Activated CD4-positive, alpha-beta T cell treated with anti-CD3 and anti-CD28 coated beads, Interleukin-2, amount 50 U/mL, for 48 hours (primary cell): ENCODE measurements at regions not wholly inside any gene's neighbourhood (a gene's known extent, or its start where the extent isn't known, plus 50 kb on each side); places are given as distances from the start of the nearest gene placed in this dataset.
A peak's percentile ranks its signal among the peaks of the same experiment; 100 is the strongest.

Experiments
- DNase-seq, 2 experiments: peaks; one replicate each; pipeline ENCODE4 v3.0.0-alpha.2; 2020

- no peak for DNase-seq
Measured at GRCh38 chr11:69348414-69349235, 54.7 kb downstream of the MYEOV start.

GRCh38 chr11:69350040-69350439, 56.1 kb downstream of the MYEOV start:
- DNase-seq = no peak

- no peak for DNase-seq
Measured at GRCh38 chr11:69350596-69350995, 56.6 kb downstream of the MYEOV start.

- DNase-seq = no peak
Measured at GRCh38 chr11:69351460-69351859, 57.5 kb downstream of the MYEOV start.

- no peak for DNase-seq
Measured at GRCh38 chr11:69352166-69352565, 58.2 kb downstream of the MYEOV start.

- DNase-seq = peak; percentile 24 to 50
Measured at GRCh38 chr11:69352715-69353319, 58.9 kb downstream of the MYEOV start.

GRCh38 chr11:69353696-69354544, 60.0 kb downstream of the MYEOV start:
- DNase-seq = no peak

- no peak for DNase-seq
Measured at GRCh38 chr11:69354545-69354897, 60.6 kb downstream of the MYEOV start.

- DNase-seq = no peak
Measured at GRCh38 chr11:69355346-69355940, 61.5 kb downstream of the MYEOV start.

- DNase-seq = no peak
Measured at GRCh38 chr11:69355959-69356702, 62.2 kb downstream of the MYEOV start.

GRCh38 chr11:69356703-69357457, 62.9 kb downstream of the MYEOV start:
- no peak for DNase-seq

GRCh38 chr11:69357458-69358397, 63.8 kb downstream of the MYEOV start:
- DNase-seq = no peak

- peak in 1 of 2 experiments; percentile 1 for DNase-seq
Measured at GRCh38 chr11:69358398-69359020, 64.6 kb downstream of the MYEOV start.

- DNase-seq = no peak
Measured at GRCh38 chr11:69359735-69360480, 66.0 kb downstream of the MYEOV start.

- peak in 1 of 2 experiments; percentile 1 for DNase-seq
Measured at GRCh38 chr11:69360606-69361005, 66.7 kb downstream of the MYEOV start.

GRCh38 chr11:69361048-69361447, 67.1 kb downstream of the MYEOV start:
- no peak for DNase-seq

- no peak for DNase-seq
Measured at GRCh38 chr11:69361466-69361865, 67.5 kb downstream of the MYEOV start.

GRCh38 chr11:69362315-69362714, 68.4 kb downstream of the MYEOV start:
- no peak for DNase-seq

GRCh38 chr11:69364921-69365320, 71.0 kb downstream of the MYEOV start:
- no peak for DNase-seq
